Panc1 (cell line): ENCODE measurements at regions not wholly inside any gene's neighbourhood (a gene's known extent, or its start where the extent isn't known, plus 50 kb on each side); places are given as distances from the start of the nearest gene placed in this dataset.

Experiments
- ATAC-seq: fragments of 200-7000 bp; cut with Tn5 transposase; 2 replicates; pipeline ENCODE4 v1.9.1; 2020; ENCODE audit warnings: mild to moderate bottlenecking, moderate library complexity
- BruUV-seq: library from RNA; stranded (reverse); fragments of 400-500 nt; replicated peaks from 2 replicates; lab custom pipeline; 2021; lab: Mats Ljungman, UMichigan
- CTCF ChIA-PET: fragments of 300-600 bp; sonication (Branson Sonifier 250); formaldehyde crosslinking; loops from one replicate; lab custom pipeline; 2022; ENCODE audit warnings: antibody characterized with exemption; lab: Charles Lee
- POLR2A ChIA-PET: fragments of 300-600 bp; sonication (Branson Sonifier 250); formaldehyde crosslinking; loops from one replicate; lab custom pipeline; 2022; ENCODE audit warnings: antibody characterized with exemption; lab: Charles Lee
- DNase-seq: peaks from one replicate; pipeline ENCODE4 v3.0.0-alpha.2; 2010; ENCODE audit warnings: low read depth, low spot score
- H3K27ac ChIP-seq: 2 replicates; pipeline ENCODE4 v1.5.1; 2011; ENCODE audit warnings: mild to moderate bottlenecking, low read length, inconsistent platforms
- H3K27me3 ChIP-seq: fragments of 200-500 bp; sonication (Bioruptor generic); 2 replicates; pipeline ENCODE4 v1.6.0; 2014; ENCODE audit warnings: low read length, inconsistent platforms; ENCODE audit not compliant: control insufficient read depth, insufficient read depth
- H3K36me3 ChIP-seq: fragments of 200-500 bp; sonication (Bioruptor generic); 2 replicates; pipeline ENCODE4 v1.5.1; 2014; ENCODE audit warnings: inconsistent platforms, mild to moderate bottlenecking, low read length, moderate library complexity; ENCODE audit not compliant: control insufficient read depth, insufficient read depth
- H3K4me1 ChIP-seq: 2 replicates; pipeline ENCODE4 v1.5.1; 2011; ENCODE audit warnings: inconsistent platforms, mild to moderate bottlenecking, low read length, moderate library complexity; ENCODE audit not compliant: control insufficient read depth, insufficient read depth
- H3K4me3 ChIP-seq, 2 experiments: 2 replicates each; pipeline ENCODE4 v1.5.1; 2011 to 2012; ENCODE audit warnings: low read depth in 2 of 2, low read length in 2 of 2, mild to moderate bottlenecking in 2 of 2, inconsistent platforms in 1 of 2, moderate library complexity in 1 of 2
- H3K9me3 ChIP-seq: fragments of 200-500 bp; sonication (Bioruptor generic); 2 replicates; pipeline ENCODE4 v1.5.1; 2014; ENCODE audit warnings: low read depth, mild to moderate bottlenecking, inconsistent platforms, low read length, moderate library complexity; ENCODE audit not compliant: control insufficient read depth, insufficient read depth
- POLR2AphosphoS5 ChIP-seq: IDR thresholded peaks from 2 replicates; pipeline ENCODE4 v1.6.1; 2012; ENCODE audit warnings: mild to moderate bottlenecking, low read depth, low read length, moderate library complexity
- SIN3A ChIP-seq: IDR thresholded peaks from 2 replicates; pipeline ENCODE4 v1.6.1; 2012; ENCODE audit warnings: low read depth, mild to moderate bottlenecking, low read length, moderate library complexity, borderline replicate concordance; ENCODE audit not compliant: insufficient read depth
- TCF7L2 ChIP-seq: IDR thresholded peaks from 2 replicates; pipeline ENCODE4 v1.6.1; 2011; ENCODE audit warnings: mild to moderate bottlenecking, low read depth, low read length, inconsistent platforms
- in situ Hi-C: cut with HindIII; loops from 2 replicates; pipeline ENCODE4 v1.10.0; 2016; ENCODE audit warnings: low sequenced_read_pairs, low pct_unique_long_range_greater_than_20kb
- intact Hi-C: fragments of 100-400 bp; cut with micrococcal nuclease; formaldehyde crosslinking; loops from one replicate; pipeline ENCODE4 v1.10.0; 2022; ENCODE audit not compliant: unreplicated experiment
- TF ChIP-seq, protein P1 (sequence below), 2 experiments: IDR thresholded peaks; 2 replicates each; pipeline ENCODE4 v1.6.1; 2011 to 2012; ENCODE audit warnings: low read depth in 2 of 2, control low read depth in 1 of 2, low read length in 1 of 2, mild to moderate bottlenecking in 1 of 2, moderate library complexity in 1 of 2; ENCODE audit not compliant: insufficient read depth in 1 of 2
- TF ChIP-seq, protein P2 (sequence below): fragments of 450-650 bp; IDR thresholded peaks from 2 replicates; pipeline ENCODE4 v1.5.1; 2017; ENCODE audit warnings: mild to moderate bottlenecking

GRCh38 chr13:105513448-105513847 is 1022.0 kb downstream of the EFNB2 start:
- intact Hi-C loops (no loop called here), in situ Hi-C loops (no loop called here)
- ChIA-PET CTCF (no interaction called here), POLR2A (no interaction called here)
- no peak for DNase-seq
- no peak overlapping the region for H3K4me3 ChIP-seq
- no peak overlapping the region for H3K27ac ChIP-seq
- ATAC-seq: no peak
- no peaks in the 10 kb centered on the region for H3K9me3 ChIP-seq
- no TSS peak for BruUV-seq
- H3K27me3 ChIP-seq: no peaks in the 10 kb centered on the region
- no peaks in the 10 kb centered on the region for H3K4me1 ChIP-seq
- H3K36me3 ChIP-seq: no peaks in the 10 kb centered on the region
- TF ChIP-seq TCF7L2: no peak
- no peak for TF ChIP-seq POLR2AphosphoS5
- TF ChIP-seq, protein P1, sequence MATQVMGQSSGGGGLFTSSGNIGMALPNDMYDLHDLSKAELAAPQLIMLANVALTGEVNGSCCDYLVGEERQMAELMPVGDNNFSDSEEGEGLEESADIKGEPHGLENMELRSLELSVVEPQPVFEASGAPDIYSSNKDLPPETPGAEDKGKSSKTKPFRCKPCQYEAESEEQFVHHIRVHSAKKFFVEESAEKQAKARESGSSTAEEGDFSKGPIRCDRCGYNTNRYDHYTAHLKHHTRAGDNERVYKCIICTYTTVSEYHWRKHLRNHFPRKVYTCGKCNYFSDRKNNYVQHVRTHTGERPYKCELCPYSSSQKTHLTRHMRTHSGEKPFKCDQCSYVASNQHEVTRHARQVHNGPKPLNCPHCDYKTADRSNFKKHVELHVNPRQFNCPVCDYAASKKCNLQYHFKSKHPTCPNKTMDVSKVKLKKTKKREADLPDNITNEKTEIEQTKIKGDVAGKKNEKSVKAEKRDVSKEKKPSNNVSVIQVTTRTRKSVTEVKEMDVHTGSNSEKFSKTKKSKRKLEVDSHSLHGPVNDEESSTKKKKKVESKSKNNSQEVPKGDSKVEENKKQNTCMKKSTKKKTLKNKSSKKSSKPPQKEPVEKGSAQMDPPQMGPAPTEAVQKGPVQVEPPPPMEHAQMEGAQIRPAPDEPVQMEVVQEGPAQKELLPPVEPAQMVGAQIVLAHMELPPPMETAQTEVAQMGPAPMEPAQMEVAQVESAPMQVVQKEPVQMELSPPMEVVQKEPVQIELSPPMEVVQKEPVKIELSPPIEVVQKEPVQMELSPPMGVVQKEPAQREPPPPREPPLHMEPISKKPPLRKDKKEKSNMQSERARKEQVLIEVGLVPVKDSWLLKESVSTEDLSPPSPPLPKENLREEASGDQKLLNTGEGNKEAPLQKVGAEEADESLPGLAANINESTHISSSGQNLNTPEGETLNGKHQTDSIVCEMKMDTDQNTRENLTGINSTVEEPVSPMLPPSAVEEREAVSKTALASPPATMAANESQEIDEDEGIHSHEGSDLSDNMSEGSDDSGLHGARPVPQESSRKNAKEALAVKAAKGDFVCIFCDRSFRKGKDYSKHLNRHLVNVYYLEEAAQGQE (IDR thresholded peaks at IDR 0.05; ENCODE audit: insufficient read depth in 1 of 2, low read depth in 2 of 2, low read length in 1 of 2): no peak
- TF ChIP-seq, protein P2, sequence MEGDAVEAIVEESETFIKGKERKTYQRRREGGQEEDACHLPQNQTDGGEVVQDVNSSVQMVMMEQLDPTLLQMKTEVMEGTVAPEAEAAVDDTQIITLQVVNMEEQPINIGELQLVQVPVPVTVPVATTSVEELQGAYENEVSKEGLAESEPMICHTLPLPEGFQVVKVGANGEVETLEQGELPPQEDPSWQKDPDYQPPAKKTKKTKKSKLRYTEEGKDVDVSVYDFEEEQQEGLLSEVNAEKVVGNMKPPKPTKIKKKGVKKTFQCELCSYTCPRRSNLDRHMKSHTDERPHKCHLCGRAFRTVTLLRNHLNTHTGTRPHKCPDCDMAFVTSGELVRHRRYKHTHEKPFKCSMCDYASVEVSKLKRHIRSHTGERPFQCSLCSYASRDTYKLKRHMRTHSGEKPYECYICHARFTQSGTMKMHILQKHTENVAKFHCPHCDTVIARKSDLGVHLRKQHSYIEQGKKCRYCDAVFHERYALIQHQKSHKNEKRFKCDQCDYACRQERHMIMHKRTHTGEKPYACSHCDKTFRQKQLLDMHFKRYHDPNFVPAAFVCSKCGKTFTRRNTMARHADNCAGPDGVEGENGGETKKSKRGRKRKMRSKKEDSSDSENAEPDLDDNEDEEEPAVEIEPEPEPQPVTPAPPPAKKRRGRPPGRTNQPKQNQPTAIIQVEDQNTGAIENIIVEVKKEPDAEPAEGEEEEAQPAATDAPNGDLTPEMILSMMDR: no peak
- TF ChIP-seq SIN3A: no peak

GRCh38 chr13:105509981-105510762 is 1025.3 kb downstream of the EFNB2 start:
- BruUV-seq: no TSS peak
- Histone ChIP-seq H3K4me3 (no peak overlapping the region), H3K4me1 (no peaks in the 10 kb centered on the region), H3K27me3 (no peaks in the 10 kb centered on the region), H3K36me3 (no peaks in the 10 kb centered on the region), H3K27ac (no peak overlapping the region), H3K9me3 (no peaks in the 10 kb centered on the region)
- CTCF ChIA-PET: no interaction called here
- DNase-seq (no peak), ATAC-seq (no peak)
- POLR2A ChIA-PET: no interaction called here
- intact Hi-C loops: no loop called here
- TF ChIP-seq, protein P1 (IDR thresholded peaks at IDR 0.05; ENCODE audit: insufficient read depth in 1 of 2, low read depth in 2 of 2, low read length in 1 of 2): no peak
- TF ChIP-seq POLR2AphosphoS5 (no peak), SIN3A (no peak), TCF7L2 (no peak)
- TF ChIP-seq, protein P2: no peak
- in situ Hi-C loops: no loop called here
